Activated CD4-positive, CD25-positive, alpha-beta regulatory T cell (primary cell): ENCODE measurements at regions not wholly inside any gene's neighbourhood (a gene's known extent, or its start where the extent isn't known, plus 50 kb on each side); places are given as distances from the start of the nearest gene placed in this dataset.
"Not testable (repeated sequence)": the region's sequence is repeated elsewhere in the genome, so short reads cannot be mapped to it uniquely, and the experiment has no call there.

Experiments
- DNase-seq, 4 experiments: peaks; one replicate each; lab custom pipeline; 2025; lab: John Stamatoyannopoulos, UW

- DNase-seq = no peak
These were observed 1554.5 kb upstream of the SLC39A10 start for GRCh38 chr2:194102546-194102945.

DNA sequence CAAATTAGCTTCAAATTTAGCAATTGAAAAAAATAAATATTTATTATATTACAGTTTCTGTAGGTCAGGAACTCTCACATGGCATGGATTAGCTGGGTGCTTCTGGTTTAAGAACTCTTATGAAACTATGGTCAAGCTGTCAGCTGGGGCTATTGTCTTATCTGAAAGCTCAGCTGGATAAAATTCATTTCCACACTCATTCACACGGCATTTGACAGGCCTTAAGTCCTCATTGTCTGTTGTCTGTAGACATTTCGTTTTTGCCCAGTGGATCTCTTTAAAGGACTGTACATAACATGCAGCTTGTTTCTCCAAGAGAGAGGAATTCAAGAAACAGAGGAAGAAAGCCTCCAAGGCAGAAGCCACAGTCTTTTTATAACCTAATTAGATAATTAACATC, 1556.8 kb upstream of the SLC39A10 start:
- no peak for DNase-seq

DNA sequence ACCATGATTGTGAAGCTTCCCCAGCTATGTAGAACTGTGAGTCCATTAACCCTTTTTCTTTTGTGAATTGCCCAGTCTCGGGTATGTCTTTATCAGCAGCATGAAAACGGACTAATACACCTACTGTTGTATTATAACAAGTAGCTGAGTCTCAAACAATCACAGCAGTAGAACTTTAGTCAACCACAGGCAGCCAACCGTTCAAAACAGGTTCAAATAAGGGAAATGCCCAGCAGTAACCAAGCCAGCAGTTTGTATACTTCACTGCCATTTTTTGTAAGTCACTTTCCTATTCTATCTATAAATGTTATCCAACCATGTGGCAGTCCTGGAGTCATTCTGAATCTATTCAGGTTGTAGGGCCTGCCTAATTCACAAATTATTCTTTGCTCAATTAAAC, 1560.6 kb upstream of the SLC39A10 start:
- no peak for DNase-seq

DNA sequence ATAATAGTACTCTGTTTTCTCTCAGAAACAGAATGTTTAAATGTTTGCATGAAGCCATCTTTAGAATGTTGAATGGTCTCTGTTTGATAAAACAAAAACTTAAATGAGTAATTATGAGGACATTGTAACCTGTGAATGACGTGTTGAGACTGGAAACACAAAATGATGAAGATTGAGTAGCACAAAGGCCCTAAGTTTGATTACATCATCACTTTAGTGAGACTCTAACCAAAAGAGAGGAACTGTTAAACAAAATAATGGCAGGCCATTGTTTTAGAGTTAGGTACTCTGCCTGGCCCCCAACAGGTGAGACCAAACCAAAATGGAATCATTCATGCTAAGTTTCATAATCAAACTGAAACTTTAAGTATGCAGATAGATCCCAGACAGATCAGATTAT, 1561.7 kb upstream of the SLC39A10 start:
- DNase-seq = no peak

GRCh38 chr2:194090251-194090905, 1566.6 kb upstream of the SLC39A10 start:
- DNase-seq = no peak

DNA sequence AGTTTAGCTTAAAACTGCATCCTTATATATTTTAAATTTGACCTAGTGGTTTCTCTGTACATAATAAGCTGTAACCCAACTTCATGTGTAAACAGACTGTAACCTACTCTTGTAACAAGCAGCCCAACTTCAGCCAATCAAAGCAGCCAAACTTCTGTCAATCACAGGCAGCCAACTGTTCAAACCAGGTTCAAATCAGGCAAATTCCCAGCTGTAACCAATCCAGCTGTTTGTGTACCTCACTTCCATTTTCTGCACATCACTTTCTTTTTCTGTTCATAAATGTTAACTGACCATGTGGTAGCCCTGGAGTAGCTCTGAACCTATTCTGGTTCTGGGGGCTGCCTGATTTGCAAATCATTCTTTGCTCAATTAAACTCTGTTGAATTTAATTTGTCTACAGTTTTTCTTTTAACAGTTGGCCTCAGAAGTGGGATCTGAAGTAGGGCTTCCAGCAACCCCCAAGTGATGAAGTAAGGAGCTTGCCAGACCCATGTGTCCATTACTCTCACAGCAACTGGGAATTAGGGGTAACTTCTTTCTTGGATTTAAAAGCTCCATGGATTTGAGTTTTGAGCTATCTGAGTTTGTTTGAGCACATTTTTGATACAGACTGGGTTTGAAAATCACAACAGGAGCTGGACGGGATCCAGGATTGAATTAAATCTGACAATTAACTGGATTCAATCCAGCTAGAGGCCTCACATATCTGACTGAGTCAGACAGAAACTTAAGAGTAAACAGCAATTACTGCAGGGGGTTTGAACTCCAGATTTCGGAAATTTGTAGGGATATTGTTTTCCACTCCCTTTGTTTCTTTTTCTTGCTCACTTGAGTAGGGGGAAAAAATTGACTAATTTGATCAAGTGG, 1569.7 kb upstream of the SLC39A10 start:
- DNase-seq = no peak

DNA sequence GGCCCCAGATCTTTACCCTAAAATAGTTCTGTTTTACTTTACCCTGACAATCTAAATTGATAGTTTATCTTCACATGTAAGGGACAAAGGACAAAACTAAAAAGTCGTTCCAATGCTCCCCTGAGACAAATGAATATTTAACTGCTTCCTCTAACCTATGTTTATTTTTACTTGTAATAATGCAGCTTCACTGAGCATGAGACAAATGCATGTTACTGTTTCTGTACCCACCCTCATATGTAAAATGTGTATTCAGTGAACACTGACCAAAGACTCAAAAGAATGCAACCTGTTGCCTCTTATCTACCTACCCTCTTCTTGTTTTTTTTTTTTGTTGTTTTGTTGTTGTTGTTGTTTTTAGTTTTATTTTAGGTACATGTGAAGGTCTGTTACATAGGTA, 1570.9 kb upstream of the SLC39A10 start:
- DNase-seq = no peak

- DNase-seq = no peak
These were observed 1577.0 kb upstream of the SLC39A10 start for GRCh38 chr2:194079989-194080388.

- no peak for DNase-seq
These were observed 1579.7 kb upstream of the SLC39A10 start for GRCh38 chr2:194077366-194077765.

- DNase-seq = no peak
These were observed 1594.6 kb upstream of the SLC39A10 start for GRCh38 chr2:194062401-194062800.

DNA sequence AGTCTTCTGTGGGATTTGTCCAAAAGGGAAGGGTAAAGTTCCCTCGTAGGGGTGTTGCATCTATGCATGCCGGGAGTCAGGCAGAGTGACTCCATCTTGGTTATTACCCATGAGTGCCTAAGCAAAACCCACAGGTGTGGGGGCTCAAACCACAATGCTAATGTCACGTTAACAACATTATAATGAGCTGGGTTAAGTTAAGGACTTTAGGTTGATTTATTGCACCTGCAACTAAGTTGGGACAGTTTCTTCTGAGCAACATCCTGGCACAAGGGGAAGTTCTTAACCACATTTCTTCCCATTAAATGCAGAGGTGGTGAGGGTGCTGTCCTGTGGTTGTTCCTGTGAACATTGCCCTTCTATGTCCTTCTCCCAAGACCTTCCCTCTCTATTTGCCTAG, 1596.8 kb upstream of the SLC39A10 start:
- DNase-seq = no peak

DNA sequence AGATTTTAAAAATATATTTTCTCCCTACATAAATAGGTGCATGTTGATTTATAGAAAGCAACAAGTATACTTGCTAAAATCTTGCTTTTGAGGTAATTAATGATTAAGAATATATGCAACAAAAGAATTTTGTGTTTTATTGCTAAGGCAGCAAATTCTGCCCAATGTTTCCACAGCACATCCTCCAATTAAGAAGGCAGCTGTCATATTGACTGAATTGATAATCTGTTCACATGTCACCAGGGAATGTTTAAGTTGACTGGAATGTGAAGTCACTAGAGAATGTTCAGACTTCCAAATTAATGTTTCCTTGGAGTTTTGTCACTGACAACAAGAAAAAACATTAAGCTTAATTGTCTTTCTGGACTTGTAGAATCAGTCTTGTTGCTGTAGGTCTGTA, 1602.7 kb upstream of the SLC39A10 start:
- no peak for DNase-seq

- DNase-seq = no peak
These were observed 1612.7 kb upstream of the SLC39A10 start for GRCh38 chr2:194044321-194044720.

DNA sequence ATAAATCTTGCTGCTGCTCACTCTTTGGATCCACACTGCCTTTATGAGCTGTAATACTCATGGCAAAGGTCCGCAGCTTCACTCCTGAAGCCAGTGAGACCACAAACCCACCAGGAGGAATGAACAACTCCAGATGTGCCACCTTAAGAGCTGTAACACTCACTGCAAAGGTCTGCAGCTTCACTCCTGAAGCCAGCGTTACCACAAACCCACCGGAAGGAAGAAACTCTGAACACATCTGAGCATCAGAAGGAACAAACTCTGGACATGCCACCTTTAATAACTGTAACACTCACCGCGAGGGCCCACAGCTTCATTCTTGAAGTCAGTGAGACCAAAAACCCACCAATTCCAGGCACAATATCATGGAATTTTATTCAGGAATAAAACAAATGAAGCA, 1635.9 kb upstream of the SLC39A10 start:
- DNase-seq = not testable (repeated sequence)

DNA sequence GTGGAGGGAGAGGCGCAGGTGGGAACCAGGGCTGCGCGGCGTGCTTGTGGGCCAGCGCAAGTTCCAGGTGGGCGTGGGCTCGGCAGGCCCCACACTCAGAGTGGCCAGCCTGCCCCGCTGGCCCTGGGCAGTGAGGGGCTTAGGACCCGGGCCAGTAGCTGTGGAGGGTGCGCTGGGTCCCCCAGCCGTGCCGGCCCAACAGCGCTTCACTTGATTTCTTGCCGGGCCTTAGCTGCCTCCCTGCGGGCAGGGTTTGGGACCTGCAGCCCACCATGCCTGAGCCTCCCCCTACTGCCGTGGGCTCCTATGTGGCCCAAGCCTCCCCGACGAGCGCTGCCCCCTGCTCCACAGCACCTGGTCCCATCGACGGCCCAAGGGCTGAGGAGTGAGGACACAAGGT, 1636.9 kb upstream of the SLC39A10 start:
- no peak for DNase-seq

- no peak for DNase-seq
These were observed 1641.3 kb upstream of the SLC39A10 start for GRCh38 chr2:194015751-194016150.

- DNase-seq = no peak
These were observed 1642.4 kb upstream of the SLC39A10 start for GRCh38 chr2:194014639-194015038.

GRCh38 chr2:194004590-194005206, 1652.3 kb upstream of the SLC39A10 start:
- DNase-seq = no peak

DNA sequence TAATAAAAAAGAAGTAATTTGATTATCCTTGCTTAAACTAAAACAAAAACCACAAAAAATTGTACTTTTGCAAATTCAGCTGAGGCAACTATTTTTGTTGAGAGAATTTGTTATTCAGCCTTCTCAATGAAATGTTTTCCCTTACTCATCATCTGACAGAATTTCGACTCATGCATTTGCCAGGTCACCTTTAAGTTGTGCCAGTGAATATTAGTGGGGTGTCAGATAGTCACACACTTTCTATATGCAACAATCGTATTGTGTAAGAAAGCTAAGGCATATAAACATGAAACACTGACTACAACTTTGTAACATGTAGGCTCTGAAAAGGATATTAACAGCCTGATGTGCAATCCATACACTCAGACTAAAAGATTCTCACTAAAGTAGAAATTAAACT, 1653.1 kb upstream of the SLC39A10 start:
- DNase-seq = no peak

GRCh38 chr2:194002699-194003368, 1654.2 kb upstream of the SLC39A10 start:
- DNase-seq = no peak

DNA sequence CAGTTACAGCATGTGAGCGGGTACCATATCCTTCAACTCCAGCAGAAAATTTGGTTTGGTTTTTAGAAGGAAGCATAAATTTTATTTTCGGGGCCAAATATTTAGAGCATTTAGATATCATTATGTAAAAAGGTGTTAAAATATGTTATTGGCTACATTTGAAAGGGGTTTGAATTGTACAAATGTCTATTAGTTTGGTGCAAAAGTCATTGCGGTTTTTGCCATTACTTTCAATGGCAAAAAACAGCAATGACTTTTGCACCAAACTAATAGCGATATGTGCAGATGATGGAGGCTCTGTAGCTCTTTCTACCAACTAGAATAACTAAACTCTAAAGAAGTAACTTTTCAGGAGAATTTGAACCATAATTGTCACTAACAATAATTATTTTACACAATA, 1666.2 kb upstream of the SLC39A10 start:
- no peak for DNase-seq

- DNase-seq = no peak
These were observed 1667.4 kb upstream of the SLC39A10 start for GRCh38 chr2:193989645-193990044.

DNA sequence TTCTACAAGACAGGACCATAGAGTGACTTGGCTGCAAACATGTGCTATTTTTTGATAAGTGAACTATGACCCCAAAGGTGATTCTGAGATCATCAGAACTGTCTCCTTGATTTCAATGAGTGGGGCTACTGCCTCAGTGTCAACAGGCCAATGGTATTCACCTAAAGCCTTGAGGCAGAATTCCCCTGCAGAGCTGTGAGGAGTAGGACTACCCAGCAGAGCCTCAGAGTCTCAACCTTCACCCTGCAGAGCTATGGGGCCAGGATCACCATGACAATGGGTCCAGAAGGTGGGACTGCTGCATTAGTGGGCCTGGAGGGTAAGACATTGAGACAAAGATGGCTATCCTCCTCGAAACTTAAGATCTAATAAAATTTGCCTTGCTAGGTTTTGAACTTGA, 1668.2 kb upstream of the SLC39A10 start:
- DNase-seq = no peak
